HEK293 (cell line): ENCODE measurements at regions not wholly inside any gene's neighbourhood (a gene's known extent, or its start where the extent isn't known, plus 50 kb on each side); places are given as distances from the start of the nearest gene placed in this dataset.

Experiments used
- HOXA7 ChIP-seq: sonication (generic); formaldehyde crosslinking; IDR thresholded peaks from 2 replicates; pipeline ENCODE4 v1.8.1; 2022; ENCODE audit warnings: missing genetic modification reagents, borderline replicate concordance
- SALL2 ChIP-seq: fragments of 450-650 bp; formaldehyde crosslinking; IDR thresholded peaks from 2 replicates; pipeline ENCODE4 v1.5.0; 2017; ENCODE audit warnings: missing biosample characterization, mild to moderate bottlenecking, missing genetic modification characterization, borderline replicate concordance
- ZBTB1 ChIP-seq: fragments of 450-650 bp; formaldehyde crosslinking; IDR thresholded peaks from 2 replicates; pipeline ENCODE4 v1.5.1; 2016; ENCODE audit warnings: missing biosample characterization, missing genetic modification characterization
- ZBTB48 ChIP-seq: fragments of 450-650 bp; formaldehyde crosslinking; IDR thresholded peaks from 2 replicates; pipeline ENCODE4 v1.5.1; 2016; ENCODE audit warnings: missing biosample characterization, missing genetic modification characterization
- ZBTB7A ChIP-seq: fragments of 450-650 bp; formaldehyde crosslinking; IDR thresholded peaks from 2 replicates; pipeline ENCODE4 v1.5.1; 2016; ENCODE audit warnings: low read depth, missing biosample characterization, missing genetic modification characterization
- ZFP41 ChIP-seq: fragments of 450-650 bp; formaldehyde crosslinking; IDR thresholded peaks from 2 replicates; pipeline ENCODE4 v1.5.1; 2016; ENCODE audit warnings: missing biosample characterization, missing genetic modification characterization, borderline replicate concordance
- ZNF114 ChIP-seq: fragments of 450-650 bp; formaldehyde crosslinking; IDR thresholded peaks from 2 replicates; pipeline ENCODE4 v1.5.0; 2017; ENCODE audit warnings: missing biosample characterization, missing genetic modification characterization
- ZNF155 ChIP-seq: fragments of 450-650 bp; formaldehyde crosslinking; IDR thresholded peaks from 2 replicates; pipeline ENCODE4 v1.5.1; 2016; ENCODE audit warnings: missing biosample characterization, missing genetic modification characterization
- ZNF416 ChIP-seq: fragments of 450-650 bp; formaldehyde crosslinking; IDR thresholded peaks from 2 replicates; pipeline ENCODE4 v1.5.1; 2016; ENCODE audit warnings: missing biosample characterization, missing genetic modification characterization
- ZNF747 ChIP-seq: fragments of 450-650 bp; formaldehyde crosslinking; IDR thresholded peaks from 2 replicates; pipeline ENCODE4 v1.5.1; 2016; ENCODE audit warnings: missing biosample characterization, missing genetic modification characterization
- ZNF768 ChIP-seq: fragments of 450-650 bp; formaldehyde crosslinking; IDR thresholded peaks from 2 replicates; pipeline ENCODE4 v1.5.1; 2018; ENCODE audit warnings: missing biosample characterization, mild to moderate bottlenecking, missing genetic modification characterization
- TF ChIP-seq, protein P1 (sequence below): fragments of 450-650 bp; formaldehyde crosslinking; IDR thresholded peaks from 2 replicates; pipeline ENCODE4 v1.5.1; 2016; ENCODE audit warnings: missing biosample characterization, missing genetic modification characterization
- TF ChIP-seq, protein P2 (sequence below): fragments of 450-650 bp; formaldehyde crosslinking; IDR thresholded peaks from 2 replicates; pipeline ENCODE4 v1.5.1; 2016; ENCODE audit warnings: missing biosample characterization, missing genetic modification characterization, low read depth

DNA sequence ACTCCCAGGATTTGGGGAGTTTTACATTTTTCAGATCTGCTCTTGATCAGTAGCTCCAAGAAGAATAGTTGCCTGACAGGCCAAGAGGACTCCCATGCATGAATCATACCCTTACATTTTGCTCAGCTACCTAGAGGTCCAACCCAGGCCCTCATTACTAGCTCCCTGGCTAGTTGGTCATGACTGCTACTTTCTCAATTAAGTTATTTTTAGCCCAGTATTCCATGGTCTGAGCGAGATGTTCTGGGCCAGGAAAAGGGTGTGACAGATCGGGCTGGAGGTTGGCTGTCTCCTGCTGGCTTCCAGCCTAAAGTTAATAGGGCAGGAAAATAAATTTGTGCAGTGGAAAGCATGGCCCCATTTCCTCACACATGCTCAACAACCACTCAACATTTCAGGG lies 379.2 kb downstream of the GRIN2B start:
- TF ChIP-seq ZNF416 (no peak), ZBTB48 (no peak), ZNF747 (tag by site-specific recombination) (no peak), ZNF114 (tag by site-specific recombination) (no peak), ZBTB7A (tag by site-specific recombination) (no peak), ZFP41 (no peak), HOXA7 (CRISPR knock-in tag) (no peak), ZNF155 (no peak), SALL2 (tag by site-specific recombination) (no peak), ZBTB1 (tag by site-specific recombination) (no peak), ZNF768 (tag by site-specific recombination) (no peak)
- TF ChIP-seq, protein P1, sequence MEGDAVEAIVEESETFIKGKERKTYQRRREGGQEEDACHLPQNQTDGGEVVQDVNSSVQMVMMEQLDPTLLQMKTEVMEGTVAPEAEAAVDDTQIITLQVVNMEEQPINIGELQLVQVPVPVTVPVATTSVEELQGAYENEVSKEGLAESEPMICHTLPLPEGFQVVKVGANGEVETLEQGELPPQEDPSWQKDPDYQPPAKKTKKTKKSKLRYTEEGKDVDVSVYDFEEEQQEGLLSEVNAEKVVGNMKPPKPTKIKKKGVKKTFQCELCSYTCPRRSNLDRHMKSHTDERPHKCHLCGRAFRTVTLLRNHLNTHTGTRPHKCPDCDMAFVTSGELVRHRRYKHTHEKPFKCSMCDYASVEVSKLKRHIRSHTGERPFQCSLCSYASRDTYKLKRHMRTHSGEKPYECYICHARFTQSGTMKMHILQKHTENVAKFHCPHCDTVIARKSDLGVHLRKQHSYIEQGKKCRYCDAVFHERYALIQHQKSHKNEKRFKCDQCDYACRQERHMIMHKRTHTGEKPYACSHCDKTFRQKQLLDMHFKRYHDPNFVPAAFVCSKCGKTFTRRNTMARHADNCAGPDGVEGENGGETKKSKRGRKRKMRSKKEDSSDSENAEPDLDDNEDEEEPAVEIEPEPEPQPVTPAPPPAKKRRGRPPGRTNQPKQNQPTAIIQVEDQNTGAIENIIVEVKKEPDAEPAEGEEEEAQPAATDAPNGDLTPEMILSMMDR (tag by site-specific recombination): no peak
- TF ChIP-seq, protein P2, sequence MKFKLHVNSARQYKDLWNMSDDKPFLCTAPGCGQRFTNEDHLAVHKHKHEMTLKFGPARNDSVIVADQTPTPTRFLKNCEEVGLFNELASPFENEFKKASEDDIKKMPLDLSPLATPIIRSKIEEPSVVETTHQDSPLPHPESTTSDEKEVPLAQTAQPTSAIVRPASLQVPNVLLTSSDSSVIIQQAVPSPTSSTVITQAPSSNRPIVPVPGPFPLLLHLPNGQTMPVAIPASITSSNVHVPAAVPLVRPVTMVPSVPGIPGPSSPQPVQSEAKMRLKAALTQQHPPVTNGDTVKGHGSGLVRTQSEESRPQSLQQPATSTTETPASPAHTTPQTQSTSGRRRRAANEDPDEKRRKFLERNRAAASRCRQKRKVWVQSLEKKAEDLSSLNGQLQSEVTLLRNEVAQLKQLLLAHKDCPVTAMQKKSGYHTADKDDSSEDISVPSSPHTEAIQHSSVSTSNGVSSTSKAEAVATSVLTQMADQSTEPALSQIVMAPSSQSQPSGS (tag by site-specific recombination): no peak
